Muscle layer of duodenum (tissue), 2 donors: ENCODE measurements at regions not wholly inside any gene's neighbourhood (a gene's known extent, or its start where the extent isn't known, plus 50 kb on each side); places are given as distances from the start of the nearest gene placed in this dataset.

ENCODE experiments used
- H3K27ac ChIP-seq: one replicate; pipeline ENCODE4 v1.7.0; 2013; ENCODE audit warnings: mild to moderate bottlenecking, low read length
- H3K27me3 ChIP-seq: one replicate; pipeline ENCODE4 v1.7.0; 2013; ENCODE audit warnings: low read depth, mild to moderate bottlenecking, control low read depth, low read length
- H3K36me3 ChIP-seq, 2 donors: one replicate each; pipeline ENCODE4 v1.7.0; 2013; ENCODE audit warnings: low read length in 2 of 2, control low read depth in 1 of 2, mild to moderate bottlenecking in 1 of 2; ENCODE audit not compliant: insufficient read depth in 2 of 2, control insufficient read depth in 1 of 2
- H3K4me1 ChIP-seq, 2 donors: one replicate each; pipeline ENCODE4 v1.7.0; 2013; ENCODE audit warnings: low read length in 2 of 2, mild to moderate bottlenecking in 2 of 2, control low read depth in 1 of 2, moderate library complexity in 1 of 2; ENCODE audit not compliant: insufficient read depth in 2 of 2, control insufficient read depth in 1 of 2
- H3K4me3 ChIP-seq, 2 donors: one replicate each; pipeline ENCODE4 v1.7.0; 2013; ENCODE audit warnings: low read length in 2 of 2, low read depth in 1 of 2, mild to moderate bottlenecking in 1 of 2
- H3K9me3 ChIP-seq, 2 donors: one replicate each; pipeline ENCODE4 v1.7.0; 2013; ENCODE audit warnings: low read length in 2 of 2, control low read depth in 1 of 2, mild to moderate bottlenecking in 1 of 2; ENCODE audit not compliant: control insufficient read depth in 1 of 2
- donor health status: healthy.

DNA sequence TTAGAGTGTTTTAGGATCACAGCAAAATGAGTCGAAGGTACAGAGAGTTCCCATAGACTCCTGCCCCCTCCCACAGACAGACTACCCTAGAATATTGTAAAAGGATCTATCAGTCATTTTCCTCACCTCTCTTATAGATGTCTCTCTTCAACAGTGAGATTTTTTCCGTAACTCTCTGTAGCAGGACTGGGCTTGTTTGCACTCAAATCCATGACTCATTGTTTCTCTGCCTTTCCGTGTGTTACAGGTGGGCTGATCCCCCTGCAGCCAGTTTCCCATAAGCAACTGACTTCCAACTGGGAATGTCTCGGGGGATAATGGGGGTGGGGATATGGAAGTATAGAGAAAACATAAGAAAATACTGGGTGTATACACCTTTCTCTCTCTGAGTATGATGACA, 921.0 kb downstream of the GATA3 start:
- Histone ChIP-seq H3K36me3 (no peaks in the 10 kb centered on the region), H3K27ac (no peak overlapping the region)

DNA sequence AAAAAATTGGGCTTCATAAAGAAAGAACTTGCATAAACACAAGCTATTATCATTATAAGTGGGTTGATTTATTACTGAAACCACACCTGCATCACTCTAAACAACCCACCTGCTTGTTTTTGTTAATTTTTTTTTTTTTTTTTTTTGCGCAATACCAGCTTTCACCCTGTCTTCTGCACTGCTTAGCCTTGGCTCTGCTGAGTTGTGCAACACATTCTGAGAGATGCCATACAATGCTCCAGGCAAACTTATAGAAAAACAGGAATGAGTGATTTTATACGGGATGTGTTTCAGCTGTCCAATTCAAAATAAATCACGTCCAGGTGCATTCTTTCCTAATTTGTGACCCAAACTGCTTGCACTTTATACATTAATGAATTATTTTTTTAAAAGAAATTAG, 923.6 kb downstream of the GATA3 start:
- Histone ChIP-seq H3K27me3 (no peaks in the 10 kb centered on the region), H3K4me3 (no peak overlapping the region), H3K9me3 (no peaks in the 10 kb centered on the region), H3K27ac (no peak overlapping the region), H3K4me1 (no peaks in the 10 kb centered on the region), H3K36me3 (no peaks in the 10 kb centered on the region)

More for the DNA sequence above, 921.0 kb downstream of the GATA3 start:
- no peaks in the 10 kb centered on the region for H3K27me3 ChIP-seq
- no peaks in the 10 kb centered on the region for H3K9me3 ChIP-seq
- no peaks in the 10 kb centered on the region for H3K4me1 ChIP-seq
- H3K4me3 ChIP-seq = no peak overlapping the region

DNA sequence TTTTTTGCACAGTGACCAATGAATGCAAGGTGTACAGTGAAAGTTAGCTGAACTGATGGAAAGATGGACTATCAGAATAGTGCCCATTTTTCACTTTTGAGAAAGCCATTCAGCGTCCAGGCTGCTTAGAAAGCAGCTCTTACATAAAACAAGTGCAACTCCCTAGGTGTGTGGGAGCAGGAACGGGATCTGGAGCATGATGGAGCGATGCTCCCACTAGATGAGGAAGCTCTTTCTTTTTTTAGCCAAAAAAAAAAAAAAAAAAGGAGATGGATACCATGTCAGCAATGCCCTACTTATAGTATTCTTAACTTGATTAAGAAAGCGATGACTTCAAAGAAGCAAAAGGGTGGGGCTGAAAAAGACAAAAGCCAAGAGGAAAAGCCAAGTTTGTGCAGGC, 925.5 kb downstream of the GATA3 start:
- Histone ChIP-seq H3K9me3 (no peaks in the 10 kb centered on the region), H3K27ac (no peak overlapping the region), H3K4me3 (no peak overlapping the region)

DNA sequence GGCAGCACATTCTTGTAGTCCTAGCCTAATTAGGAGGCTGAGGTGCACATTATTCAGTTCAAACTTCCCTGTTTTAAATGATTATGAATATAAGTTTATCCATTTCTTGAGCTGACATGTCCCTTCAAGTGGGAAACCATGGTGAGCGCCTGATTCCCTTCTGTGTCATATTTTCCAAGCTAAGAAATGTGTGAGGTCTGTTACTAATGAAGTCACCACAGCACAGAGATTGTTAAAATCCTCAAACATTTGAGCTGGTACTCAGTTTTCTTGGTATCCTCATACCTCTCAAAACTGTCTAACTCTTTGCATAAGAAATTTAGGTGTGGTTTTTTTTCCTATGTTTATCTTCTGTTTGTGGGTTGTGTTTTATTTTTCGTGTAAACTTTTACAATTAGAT, 926.8 kb downstream of the GATA3 start:
- no peak overlapping the region for H3K27ac ChIP-seq
- no peaks in the 10 kb centered on the region for H3K27me3 ChIP-seq
- no peak overlapping the region for H3K4me3 ChIP-seq
- H3K4me1 ChIP-seq = no peaks in the 10 kb centered on the region
- no peaks in the 10 kb centered on the region for H3K36me3 ChIP-seq
- H3K9me3 ChIP-seq = no peaks in the 10 kb centered on the region

More for the DNA sequence above, 925.5 kb downstream of the GATA3 start:
- no peaks in the 10 kb centered on the region for H3K4me1 ChIP-seq
- H3K36me3 ChIP-seq = no peaks in the 10 kb centered on the region
- H3K27me3 ChIP-seq = no peaks in the 10 kb centered on the region

DNA sequence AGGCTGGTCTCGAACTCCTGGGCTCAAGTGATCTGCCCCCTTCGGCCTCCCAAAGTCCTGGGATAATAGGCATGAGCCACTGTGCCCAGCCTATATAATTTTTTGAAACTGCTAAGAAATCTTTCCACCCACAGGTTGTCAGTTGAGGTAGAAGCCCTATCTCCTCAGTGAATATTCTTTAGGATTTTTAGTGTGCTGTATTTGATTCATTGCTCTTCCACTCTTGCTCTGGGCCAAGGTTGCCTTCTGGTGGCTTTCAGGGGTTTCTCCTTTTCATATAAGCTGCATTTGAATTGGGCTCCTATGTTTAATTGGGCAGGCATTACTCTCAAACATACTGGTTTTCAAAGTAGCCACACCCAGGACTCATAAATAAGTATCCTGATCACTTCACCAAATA, 931.2 kb downstream of the GATA3 start:
- Histone ChIP-seq H3K9me3 (no peaks in the 10 kb centered on the region), H3K4me3 (no peak overlapping the region), H3K36me3 (no peaks in the 10 kb centered on the region), H3K27me3 (no peaks in the 10 kb centered on the region), H3K4me1 (no peaks in the 10 kb centered on the region), H3K27ac (no peak overlapping the region)

DNA sequence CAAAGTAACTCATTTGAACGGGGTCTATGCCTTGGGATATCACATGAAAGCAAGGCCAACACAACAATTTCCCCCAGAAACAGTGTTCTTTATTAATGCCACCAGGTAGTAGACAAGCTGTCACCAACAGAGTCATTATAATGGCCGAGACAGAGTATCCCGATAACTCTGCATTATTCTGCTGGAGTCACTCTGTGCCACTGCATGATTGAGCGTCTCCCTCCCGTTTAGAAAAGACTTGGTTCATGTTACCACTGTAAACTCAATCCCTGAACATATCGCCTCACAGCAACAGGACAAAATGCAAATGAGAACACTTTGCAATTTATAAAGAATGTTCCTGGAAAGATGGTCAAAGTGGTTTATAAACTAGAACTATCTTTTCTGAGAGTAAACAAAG, 932.5 kb downstream of the GATA3 start:
- Histone ChIP-seq H3K27me3 (no peaks in the 10 kb centered on the region), H3K36me3 (no peaks in the 10 kb centered on the region), H3K9me3 (no peaks in the 10 kb centered on the region), H3K4me1 (no peaks in the 10 kb centered on the region), H3K27ac (no peak overlapping the region), H3K4me3 (no peak overlapping the region)

DNA sequence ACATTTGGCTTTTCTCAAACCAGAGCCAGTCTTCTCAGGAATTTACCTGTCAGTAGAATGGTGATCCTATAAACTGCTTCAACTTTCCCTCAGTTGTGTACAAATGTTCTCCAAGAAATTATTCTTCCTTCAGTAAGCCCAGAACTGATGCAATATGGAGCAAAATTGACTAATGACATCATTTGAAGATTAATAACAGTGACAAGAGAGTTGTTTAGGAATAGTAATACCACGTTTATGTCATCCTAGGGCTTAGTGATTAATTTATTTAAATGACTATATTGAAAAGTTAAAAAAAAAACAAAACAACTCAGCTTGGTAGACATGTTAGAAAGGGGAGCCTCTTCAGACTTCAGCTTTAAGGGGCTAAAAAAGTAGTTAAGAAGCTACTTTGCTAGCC, 933.2 kb downstream of the GATA3 start:
- no peaks in the 10 kb centered on the region for H3K9me3 ChIP-seq
- H3K4me3 ChIP-seq = no peak overlapping the region
- H3K4me1 ChIP-seq = no peaks in the 10 kb centered on the region
- no peaks in the 10 kb centered on the region for H3K36me3 ChIP-seq
- H3K27me3 ChIP-seq = no peaks in the 10 kb centered on the region
- no peak overlapping the region for H3K27ac ChIP-seq

DNA sequence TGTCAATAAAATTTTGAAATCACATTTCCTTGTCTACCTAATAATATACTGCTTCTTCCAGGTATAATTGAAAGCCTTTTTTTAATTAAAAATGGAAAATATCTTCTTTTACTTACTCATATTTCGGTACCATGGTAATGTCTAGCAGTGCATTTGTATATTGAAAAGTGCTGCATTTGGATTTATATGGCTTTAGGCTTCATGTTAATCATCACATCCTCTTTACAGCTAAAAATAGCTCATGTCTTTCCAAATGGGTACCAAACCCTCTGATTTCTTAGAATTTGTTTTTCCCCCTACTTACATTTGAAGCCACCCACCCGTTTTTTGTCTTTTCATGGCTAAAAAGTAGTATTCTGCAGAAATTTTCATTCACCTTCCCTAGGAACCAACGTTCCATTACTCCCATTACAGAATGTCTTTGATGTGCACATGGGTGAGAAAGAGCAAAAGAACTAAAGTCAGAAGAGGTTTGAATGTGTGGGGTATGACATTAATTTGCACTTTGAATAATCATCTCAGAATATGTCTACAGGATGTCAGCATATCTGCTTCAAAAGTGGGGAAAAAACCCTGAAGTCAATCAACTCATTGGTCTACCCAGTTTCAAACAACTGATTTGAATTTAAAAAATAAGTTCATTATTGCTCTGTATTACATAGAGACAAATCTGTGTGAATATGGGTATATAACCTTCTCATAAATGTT, 935.9 kb downstream of the GATA3 start:
- Histone ChIP-seq H3K27me3 (no peaks in the 10 kb centered on the region), H3K4me1 (no peaks in the 10 kb centered on the region), H3K4me3 (no peak overlapping the region), H3K9me3 (no peaks in the 10 kb centered on the region), H3K27ac (no peak overlapping the region), H3K36me3 (no peaks in the 10 kb centered on the region)

DNA sequence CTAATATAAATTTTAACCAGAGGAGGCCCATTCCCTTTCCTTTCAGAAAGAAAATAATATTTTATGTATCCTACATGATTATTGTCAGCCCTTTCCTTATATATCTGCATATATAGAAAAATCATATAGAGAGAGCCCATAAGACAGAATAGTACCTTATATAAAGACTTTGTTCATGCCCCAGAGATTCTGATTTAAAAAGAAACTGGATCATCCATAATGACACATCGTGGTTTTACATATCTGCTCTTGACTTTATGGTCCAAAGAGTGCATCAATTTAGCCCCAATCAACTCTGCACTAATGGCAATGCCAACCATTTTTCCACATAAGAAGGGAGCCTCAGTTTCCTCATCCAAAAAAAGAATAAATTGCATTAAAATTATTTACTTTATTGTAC, 937.5 kb downstream of the GATA3 start:
- H3K4me1 ChIP-seq = no peaks in the 10 kb centered on the region
- no peaks in the 10 kb centered on the region for H3K36me3 ChIP-seq
- no peaks in the 10 kb centered on the region for H3K9me3 ChIP-seq
- H3K4me3 ChIP-seq = no peak overlapping the region
- H3K27ac ChIP-seq = no peak overlapping the region
- no peaks in the 10 kb centered on the region for H3K27me3 ChIP-seq

DNA sequence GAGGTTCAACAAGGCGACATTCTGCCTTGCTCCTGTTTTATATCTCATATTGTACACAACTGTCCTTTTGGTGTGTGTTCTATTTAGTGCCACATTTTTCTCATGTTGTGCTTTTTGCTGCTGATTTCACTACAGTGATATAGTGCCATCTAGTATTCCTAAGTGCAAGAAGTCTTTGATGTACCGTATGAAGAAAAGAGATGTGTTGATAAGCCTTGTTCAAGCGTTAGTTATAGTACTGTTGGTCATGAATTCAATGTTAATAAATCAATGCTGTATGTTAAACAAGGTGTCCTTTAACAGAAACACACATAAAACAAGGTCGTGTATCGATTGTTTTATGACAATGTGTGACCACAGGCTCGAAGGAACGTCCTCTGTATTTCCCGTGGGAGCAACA, 939.4 kb downstream of the GATA3 start:
- H3K9me3 ChIP-seq = no peaks in the 10 kb centered on the region
- H3K27me3 ChIP-seq = no peaks in the 10 kb centered on the region
- H3K27ac ChIP-seq = no peak overlapping the region
- no peak overlapping the region for H3K4me3 ChIP-seq
- no peaks in the 10 kb centered on the region for H3K36me3 ChIP-seq
- no peaks in the 10 kb centered on the region for H3K4me1 ChIP-seq

DNA sequence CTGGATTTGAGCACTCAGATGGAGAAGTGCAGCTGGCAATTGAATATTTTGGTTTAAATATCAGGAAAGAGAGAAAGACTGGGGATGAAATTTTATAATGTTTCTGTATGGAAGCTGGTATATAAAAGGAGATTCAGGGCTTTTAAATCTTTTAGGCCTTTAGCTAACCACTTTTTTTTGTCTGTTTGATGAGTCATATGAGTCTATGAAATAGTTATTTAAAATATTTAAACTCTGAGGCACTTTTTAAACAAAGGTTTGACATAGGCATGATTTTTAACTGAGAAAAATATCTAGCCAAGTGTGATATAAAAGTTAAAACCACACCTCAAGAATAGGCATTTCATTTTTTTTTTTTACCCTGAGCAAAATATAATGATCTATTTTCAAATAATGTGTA, 944.3 kb downstream of the GATA3 start:
- Histone ChIP-seq H3K4me1 (no peaks in the 10 kb centered on the region), H3K9me3 (no peaks in the 10 kb centered on the region), H3K4me3 (no peak overlapping the region), H3K27ac (no peak overlapping the region), H3K36me3 (no peaks in the 10 kb centered on the region), H3K27me3 (no peaks in the 10 kb centered on the region)

DNA sequence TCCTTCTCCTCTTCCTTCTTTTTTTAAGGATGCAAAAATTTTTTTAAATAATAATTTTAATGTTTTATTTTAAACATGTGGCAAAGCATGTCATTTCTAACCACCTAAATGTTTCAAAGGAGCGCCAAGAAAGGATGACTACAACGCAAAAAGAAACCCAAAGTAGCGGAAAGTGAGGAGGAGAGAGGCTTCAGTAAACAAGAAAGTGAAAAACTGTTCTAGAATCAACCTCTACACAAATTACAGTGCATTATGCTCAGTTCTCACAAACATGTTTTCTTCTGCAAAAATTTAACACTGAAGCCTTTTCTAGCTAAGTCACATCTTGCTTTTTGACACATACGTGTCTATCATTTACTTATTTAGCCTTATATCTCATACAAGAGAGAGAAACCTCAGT, 948.6 kb downstream of the GATA3 start:
- H3K9me3 ChIP-seq = no peaks in the 10 kb centered on the region
- H3K4me1 ChIP-seq = no peaks in the 10 kb centered on the region
- no peak overlapping the region for H3K27ac ChIP-seq
- H3K27me3 ChIP-seq = no peaks in the 10 kb centered on the region
- H3K36me3 ChIP-seq = no peaks in the 10 kb centered on the region
- no peak overlapping the region for H3K4me3 ChIP-seq
